GM12878 (cell line): ENCODE measurements at regions not wholly inside any gene's neighbourhood (a gene's known extent, or its start where the extent isn't known, plus 50 kb on each side); places are given as distances from the start of the nearest gene placed in this dataset.

Experiments used
- CREB1 ChIP-seq: IDR thresholded peaks from 2 replicates; pipeline ENCODE4 v1.6.1; 2012; ENCODE audit warnings: low read depth, mild to moderate bottlenecking, inconsistent platforms
- EZH2 ChIP-seq: IDR thresholded peaks from 2 replicates; pipeline ENCODE4 v1.6.1; 2012; ENCODE audit warnings: low read depth, mild to moderate bottlenecking, control low read depth, inconsistent platforms, low read length, borderline replicate concordance; ENCODE audit not compliant: control insufficient read depth
- GATAD2B ChIP-seq: fragments of 450-650 bp; conservative IDR thresholded peaks from 2 replicates; pipeline ENCODE4 v1.6.1; 2017; ENCODE audit warnings: low read depth, mild to moderate bottlenecking, moderate library complexity
- SMAD5 ChIP-seq: IDR thresholded peaks from 2 replicates; pipeline ENCODE4 v1.6.1; 2016; ENCODE audit warnings: antibody characterized with exemption, low read depth
- SMC3 ChIP-seq: IDR thresholded peaks from 2 replicates; pipeline ENCODE4 v1.6.1; 2011; ENCODE audit warnings: low read length, improper control_type of control experiment, borderline replicate concordance

- TF ChIP-seq CREB1 (no peak), SMC3 (no peak), EZH2 (no peak), GATAD2B (no peak), SMAD5 (no peak)
These were observed 624.7 kb upstream of the ZFP42 start for GRCh38 chr4:187370918-187371317.
